ENCODE measurements at regions not wholly inside any gene's neighbourhood (a gene's known extent, or its start where the extent isn't known, plus 50 kb on each side); places are given as distances from the start of the nearest gene placed in this dataset.

DNA sequence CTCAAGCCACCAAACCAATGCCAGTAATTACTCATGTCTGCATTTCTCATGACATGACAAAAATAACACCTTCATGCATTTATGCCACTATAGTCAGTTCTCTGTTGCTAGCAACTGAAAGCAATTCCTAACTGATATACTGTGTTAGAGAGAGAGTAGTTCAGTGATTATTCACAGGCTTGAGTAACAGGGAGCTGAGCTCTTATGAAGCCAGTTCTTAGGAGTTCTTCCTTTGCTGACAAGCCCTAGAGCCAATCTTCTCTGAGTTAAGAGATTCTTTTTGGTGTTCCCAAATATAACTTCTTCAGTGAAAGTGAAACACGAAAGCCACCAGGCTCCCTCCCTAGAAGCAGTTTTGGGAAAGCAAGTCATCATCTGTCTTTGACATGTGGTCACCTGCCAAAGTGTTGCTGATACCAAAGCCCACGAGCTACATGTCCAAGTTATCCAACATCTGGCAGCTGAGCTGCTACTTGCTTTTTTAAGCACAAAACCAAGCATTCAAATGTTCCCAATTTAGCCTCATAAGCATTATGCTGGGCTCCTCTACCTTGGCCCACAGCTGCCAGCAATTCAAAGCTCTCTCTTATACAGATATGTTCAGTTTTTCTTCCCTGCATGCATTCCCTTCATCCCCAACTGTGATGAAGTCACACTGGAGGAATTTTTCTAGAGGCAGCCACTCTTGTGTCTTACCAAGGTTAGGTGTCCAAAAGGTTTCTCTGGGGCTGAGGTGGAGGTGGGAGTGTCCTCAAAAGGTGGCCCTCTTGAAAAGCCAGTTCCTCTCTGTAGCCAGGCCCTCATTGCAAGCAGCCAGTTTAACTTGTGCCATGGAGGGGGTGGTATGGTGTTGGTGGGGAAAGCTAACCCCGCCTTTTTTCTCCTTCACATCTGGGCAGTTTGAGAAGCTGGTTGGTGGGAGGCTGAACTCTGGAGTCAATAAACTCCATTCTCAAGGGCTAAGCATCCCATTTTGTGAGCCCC lies 92.7 kb upstream of the ARMC2 start:
- no peak for TF ChIP-seq CTCF (optimal IDR thresholded peaks at IDR 0.05 in 1 of 3, IDR thresholded peaks at IDR 0.05 in 1 of 3, conservative IDR thresholded peaks at IDR 0.05 in 1 of 3; ENCODE audit: extremely low read depth in 1 of 3, insufficient read depth in 2 of 3, low read length in 3 of 3)
- no peak for TF ChIP-seq EZH2 (IDR thresholded peaks at IDR 0.05; ENCODE audit: low read length)

All from keratinocyte (primary cell).